ENCODE measurements at regions not wholly inside any gene's neighbourhood (a gene's known extent, or its start where the extent isn't known, plus 50 kb on each side); places are given as distances from the start of the nearest gene placed in this dataset.

GRCh38 chr18:78627551-78628346, 351.9 kb upstream of the SALL3 start:
- no peak overlapping the region for H3K4me3 ChIP-seq (ENCODE audit: low read depth, low read length)
- TF ChIP-seq CTCF (IDR thresholded peaks at IDR 0.05; ENCODE audit: borderline replicate concordance, insufficient read depth, low read depth, low read length): no peak

GRCh38 chr18:78629426-78629825, 350.2 kb upstream of the SALL3 start:
- TF ChIP-seq CTCF (IDR thresholded peaks at IDR 0.05; ENCODE audit: borderline replicate concordance, insufficient read depth, low read depth, low read length): no peak
- H3K4me3 ChIP-seq (ENCODE audit: low read depth, low read length): no peak overlapping the region

GRCh38 chr18:78630356-78630755, 349.3 kb upstream of the SALL3 start:
- H3K4me3 ChIP-seq (ENCODE audit: low read depth, low read length): no peak overlapping the region
- no peak for TF ChIP-seq CTCF (IDR thresholded peaks at IDR 0.05; ENCODE audit: borderline replicate concordance, insufficient read depth, low read depth, low read length)

GRCh38 chr18:78630981-78631510, 348.6 kb upstream of the SALL3 start:
- TF ChIP-seq CTCF (IDR thresholded peaks at IDR 0.05; ENCODE audit: borderline replicate concordance, insufficient read depth, low read depth, low read length): no peak
- no peak overlapping the region for H3K4me3 ChIP-seq (ENCODE audit: low read depth, low read length)

GRCh38 chr18:78632111-78632541, 347.5 kb upstream of the SALL3 start:
- no peak overlapping the region for H3K4me3 ChIP-seq (ENCODE audit: low read depth, low read length)

GRCh38 chr18:78634061-78634696, 345.4 kb upstream of the SALL3 start:
- H3K4me3 ChIP-seq (ENCODE audit: low read depth, low read length): no peak overlapping the region
- no peak for TF ChIP-seq CTCF (IDR thresholded peaks at IDR 0.05; ENCODE audit: borderline replicate concordance, insufficient read depth, low read depth, low read length)

More at GRCh38 chr18:78632111-78632541, 347.5 kb upstream of the SALL3 start:
- TF ChIP-seq CTCF (IDR thresholded peaks at IDR 0.05; ENCODE audit: borderline replicate concordance, insufficient read depth, low read depth, low read length): no peak
